Endothelial cell of umbilical vein (primary cell): ENCODE measurements at regions not wholly inside any gene's neighbourhood (a gene's known extent, or its start where the extent isn't known, plus 50 kb on each side); places are given as distances from the start of the nearest gene placed in this dataset.

Source experiments
- BruUV-seq: library from RNA; stranded (reverse); fragments of 400-500 nt; replicated peaks from 2 replicates; lab custom pipeline; 2021; lab: Mats Ljungman, UMichigan
- CTCF ChIA-PET: fragments of 300-600, 350-600 bp; sonication (Branson Sonifier 250); formaldehyde crosslinking; loops from one replicate; lab custom pipeline; 2021; ENCODE audit warnings: antibody characterized with exemption, inconsistent platforms; lab: Charles Lee
- POLR2A ChIA-PET: fragments of 300-600, 350-600 bp; sonication (Branson Sonifier 250); formaldehyde crosslinking; loops from one replicate; lab custom pipeline; 2021; ENCODE audit warnings: antibody characterized with exemption, inconsistent platforms; lab: Charles Lee
- DNase-seq: peaks from one replicate; pipeline ENCODE4 v3.0.0-alpha.2; 2011; ENCODE audit warnings: low read depth, low spot score
- FAIRE-seq: peaks from 2 replicates; lab custom pipeline; 2011; peaks lifted over from hg19 to GRCh38; lab: Jason Lieb, UNC
- H2AFZ ChIP-seq: 2 replicates; pipeline ENCODE4 v1.6.0; 2012; ENCODE audit warnings: low read depth, low read length, control low read depth, inconsistent platforms
- H3K27ac ChIP-seq: 2 replicates; pipeline ENCODE4 v1.5.1; 2011; ENCODE audit warnings: low read depth, mild to moderate bottlenecking, control low read depth, low read length, moderate library complexity; ENCODE audit not compliant: insufficient read depth
- H3K27me3 ChIP-seq, 2 experiments: 2 replicates each; pipeline versions ENCODE4 v1.6.0 to v1.6.1; 2011; ENCODE audit warnings: low read length in 2 of 2, mixed read lengths in 1 of 2; ENCODE audit not compliant: control insufficient read depth in 2 of 2, insufficient read depth in 2 of 2
- H3K36me3 ChIP-seq, 2 experiments: 2 replicates in 1 of 2; 3 replicates in 1 of 2; pipeline ENCODE4 v1.5.1; 2011; ENCODE audit warnings: low read length in 2 of 2, mild to moderate bottlenecking in 1 of 2, moderate library complexity in 1 of 2; ENCODE audit not compliant: control insufficient read depth in 2 of 2, insufficient read depth in 2 of 2; ENCODE audit errors: extremely low read depth in 1 of 2
- H3K4me1 ChIP-seq: 3 replicates; pipeline ENCODE4 v1.5.1; 2011; ENCODE audit warnings: mild to moderate bottlenecking, low read length; ENCODE audit not compliant: control insufficient read depth, insufficient read depth; ENCODE audit errors: extremely low read depth
- H3K4me2 ChIP-seq: 2 replicates; pipeline ENCODE4 v1.6.1; 2011; ENCODE audit warnings: low read length, control low read depth, mixed read lengths; ENCODE audit not compliant: insufficient read depth
- H3K4me3 ChIP-seq, 3 experiments: fragments of 200-600 bp in 1 of 3; sonication (generic), shearing (Covaris generic) in 1 of 3; replicated peaks in 1 of 3; 2 replicates each; pipeline ENCODE4 v1.5.1; 2011 to 2016; ENCODE audit warnings: control low read depth in 3 of 3, low read length in 3 of 3, mild to moderate bottlenecking in 2 of 3, inconsistent platforms in 1 of 3, low read depth in 1 of 3, moderate library complexity in 1 of 3; ENCODE audit not compliant: insufficient read depth in 1 of 3
- H3K79me2 ChIP-seq: 2 replicates; pipeline ENCODE4 v1.6.0; 2012; ENCODE audit warnings: low read length, inconsistent platforms; ENCODE audit not compliant: control insufficient read depth, insufficient read depth
- H3K9ac ChIP-seq: replicated peaks from 2 replicates; pipeline ENCODE3; 2011; ENCODE audit warnings: low read length, control low read depth; ENCODE audit not compliant: insufficient read depth; ENCODE audit errors: extremely low read depth
- H3K9me1 ChIP-seq: replicated peaks from 3 replicates; pipeline ENCODE4 v1.6.0; 2011; ENCODE audit warnings: mild to moderate bottlenecking, low read length; ENCODE audit not compliant: control insufficient read depth, insufficient read depth; ENCODE audit errors: extremely low read depth
- H3K9me3 ChIP-seq: replicated peaks from 2 replicates; pipeline ENCODE4 v1.5.1; 2012; ENCODE audit warnings: low read length, inconsistent platforms; ENCODE audit not compliant: control insufficient read depth, insufficient read depth
- H4K20me1 ChIP-seq: replicated peaks from 2 replicates; pipeline ENCODE3; 2011; ENCODE audit warnings: mild to moderate bottlenecking, low read length; ENCODE audit not compliant: control insufficient read depth, insufficient read depth; ENCODE audit errors: extremely low read depth
- CTCF ChIP-seq, 2 donors: IDR thresholded peaks; 1 replicate in 1 of 2; 2 replicates in 1 of 2; pipeline ENCODE4 v1.5.1; 2011; ENCODE audit warnings: low read length in 2 of 2, mild to moderate bottlenecking in 2 of 2, moderate library complexity in 2 of 2, control low read depth in 1 of 2, inconsistent platforms in 1 of 2, low read depth in 1 of 2; ENCODE audit not compliant: insufficient read depth in 1 of 2; ENCODE audit errors: extremely low read depth in 1 of 2
- EZH2 ChIP-seq: IDR thresholded peaks from 2 replicates; pipeline ENCODE4 v1.6.1; 2012; ENCODE audit warnings: borderline replicate concordance, low read depth, mild to moderate bottlenecking, moderate library complexity, low read length, inconsistent platforms; ENCODE audit not compliant: severe bottlenecking
- FOS ChIP-seq: IDR thresholded peaks from 2 replicates; pipeline ENCODE4 v1.6.1; 2011; ENCODE audit warnings: mild to moderate bottlenecking, low read length, moderate library complexity, borderline replicate concordance; ENCODE audit not compliant: insufficient read depth
- GATA2 ChIP-seq: IDR thresholded peaks from 2 replicates; pipeline ENCODE4 v1.7.0; 2011; ENCODE audit warnings: low read depth, mild to moderate bottlenecking, moderate library complexity, mixed read lengths, low read length; ENCODE audit not compliant: insufficient read length, insufficient read depth
- JUN ChIP-seq: IDR thresholded peaks from 2 replicates; pipeline ENCODE4 v1.6.1; 2011; ENCODE audit warnings: borderline replicate concordance, low read depth; ENCODE audit not compliant: insufficient read length, insufficient read depth
- MAX ChIP-seq: IDR thresholded peaks from 2 replicates; pipeline ENCODE4 v1.6.1; 2011; ENCODE audit not compliant: insufficient read depth, insufficient read length
- MYC ChIP-seq: IDR thresholded peaks from one replicate; pipeline ENCODE4 v1.6.1; 2011; ENCODE audit warnings: mild to moderate bottlenecking, low read depth, low read length
- POLR2A ChIP-seq: IDR thresholded peaks from 2 replicates; pipeline ENCODE4 v1.6.1; 2012; ENCODE audit warnings: low read depth, mild to moderate bottlenecking, control low read depth, low read length
- POLR2AphosphoS5 ChIP-seq: IDR thresholded peaks from 2 replicates; pipeline ENCODE4 v1.6.1; 2012; ENCODE audit warnings: low read depth, mild to moderate bottlenecking, control low read depth, low read length, moderate library complexity; ENCODE audit not compliant: insufficient read depth
- dilution Hi-C: fragments of 300-500 bp; cut with MboI; formaldehyde crosslinking; loops from one replicate; pipeline ENCODE4 v1.15.0; 2019; ENCODE audit warnings: low sequenced_read_pairs; ENCODE audit not compliant: extremely low pct_ligation_motif_present
- intact Hi-C: fragments of 100-400 bp; cut with micrococcal nuclease; formaldehyde crosslinking; loops from one replicate; pipeline ENCODE4 v1.10.0; 2022

- H2AFZ ChIP-seq, result no peak overlapping the region
- no TSS peak for BruUV-seq
- H4K20me1 ChIP-seq, result no peaks in the 10 kb centered on the region
- intact Hi-C loops, result no loop called here
- H3K4me1 ChIP-seq, result no peaks in the 10 kb centered on the region
- no peaks in the 10 kb centered on the region for H3K27me3 ChIP-seq
- dilution Hi-C loops, result no loop called here
- H3K79me2 ChIP-seq, result no peaks in the 10 kb centered on the region
- no peak overlapping the region for H3K9ac ChIP-seq
- ChIA-PET POLR2A (no interaction called here), CTCF (interaction anchor here (1.7 kb wide), 1 partner anchor 671 kb away, joined by 5 read pairs; no protein-coding TSS in a partner anchor)
- no peak overlapping the region for H3K27ac ChIP-seq
- TF ChIP-seq CTCF (IDR thresholded peaks at IDR 0.05; ENCODE audit: extremely low read depth in 1 of 2, insufficient read depth in 1 of 2, low read depth in 1 of 2, low read length in 2 of 2) (no peak), POLR2AphosphoS5 (no peak), GATA2 (no peak), MAX (no peak), POLR2A (no peak), MYC (no peak), JUN (no peak), EZH2 (no peak), FOS (no peak)
- no peaks in the 10 kb centered on the region for H3K9me1 ChIP-seq
- no peaks in the 10 kb centered on the region for H3K36me3 ChIP-seq
- FAIRE-seq, result no peak
- no peak overlapping the region for H3K4me3 ChIP-seq
- no peaks in the 10 kb centered on the region for H3K9me3 ChIP-seq
- no peak for DNase-seq
- H3K4me2 ChIP-seq, result no peak overlapping the region
These were observed 63.3 kb downstream of the CAVIN4 start for GRCh38 chr9:100641166-100641565.
